ENCODE measurements at regions not wholly inside any gene's neighbourhood (a gene's known extent, or its start where the extent isn't known, plus 50 kb on each side); places are given as distances from the start of the nearest gene placed in this dataset.

- Histone ChIP-seq H4K20me1 (ENCODE audit: low read length) (no peaks in the 10 kb centered on the region), H2AFZ (ENCODE audit: low read length) (peak overlapping the region; percentile 15; the same call in 1 of the 2 replicates), H3K27me3 (ENCODE audit: low read length) (no peaks in the 10 kb centered on the region), H3K9ac (ENCODE audit: low read length) (no peak overlapping the region), H3K9me3 (ENCODE audit: low read length) (no peaks in the 10 kb centered on the region), H3F3A (ENCODE audit: low read length, unreplicated experiment) (no peaks in the 10 kb centered on the region), H3K79me2 (ENCODE audit: low read length) (no peaks in the 10 kb centered on the region), H3K4me1 (ENCODE audit: insufficient read depth, low read length) (0 out of 2 replicates have a peak, but pooled peaks cover 3% of the 10 kb centered on the region), H3K4me3 (ENCODE audit: low read length) (no peak overlapping the region), H3K36me3 (ENCODE audit: low read depth, low read length) (no peaks in the 10 kb centered on the region), H3K27ac (ENCODE audit: low read length) (no peak overlapping the region), H3K9me2 (replicated peaks; ENCODE audit: low read length) (no peaks in the 10 kb centered on the region), H3K4me2 (ENCODE audit: low read length) (no peak overlapping the region)
- ChIA-PET POLR2A (ENCODE audit: unreplicated experiment) (no interaction called here), CTCF (interaction anchor here (0.7 kb wide), 1 partner anchor 456 kb away, joined by 6 read pairs; no protein-coding TSS in a partner anchor)
- TF ChIP-seq EZH2 (IDR thresholded peaks at IDR 0.05; ENCODE audit: low read length, unreplicated experiment), result no peak
- no peak for TF ChIP-seq CTCF (conservative IDR thresholded peaks at IDR 0.05; ENCODE audit: low read depth, low read length)
- no peak for TF ChIP-seq EZH2phosphoT487 (IDR thresholded peaks at IDR 0.05; ENCODE audit: borderline replicate concordance, low read length)
- DNase-seq (no peak), ATAC-seq (no peak)
- intact Hi-C loops (cut with micrococcal nuclease), result loop anchor here (1.0 to 10.0 kb wide), 8 partner anchors 113 to 1295 kb away; no protein-coding TSS in a partner anchor
- BruUV-seq (replicated peaks), result no TSS peak
Observed at GRCh38 chr5:39579750-39580149, 155.0 kb upstream of the DAB2 start.

GRCh38 chr5:39578887-39579497 lies 154.2 kb upstream of the DAB2 start:
- no TSS peak for BruUV-seq (replicated peaks)

More at GRCh38 chr5:39578887-39579497, 154.2 kb upstream of the DAB2 start:
- no peaks in the 10 kb centered on the region for H3K27me3 ChIP-seq (ENCODE audit: low read length)
- ChIA-PET POLR2A (ENCODE audit: unreplicated experiment) (interaction anchor here (0.7 kb wide), 1 partner anchor 181 kb away, joined by 14 read pairs; no protein-coding TSS in a partner anchor), CTCF (interaction anchor here (0.7 kb wide), 2 partner anchors 457 to 588 kb away, joined by 6 to 12 read pairs; no protein-coding TSS in a partner anchor)
- H3K4me2 ChIP-seq (ENCODE audit: low read length), result no peak overlapping the region
- H3K9me2 ChIP-seq (replicated peaks; ENCODE audit: low read length), result no peaks in the 10 kb centered on the region
- H3K79me2 ChIP-seq (ENCODE audit: low read length), result no peaks in the 10 kb centered on the region
- ATAC-seq (no peak), DNase-seq (peak; percentile 65)
- intact Hi-C loops (cut with micrococcal nuclease), result loop anchor here (1.0 to 10.0 kb wide), 6 partner anchors 113 to 1296 kb away; no protein-coding TSS in a partner anchor
- no peaks in the 10 kb centered on the region for H4K20me1 ChIP-seq (ENCODE audit: low read length)
- no peaks in the 10 kb centered on the region for H3K9me3 ChIP-seq (ENCODE audit: low read length)
- H3K9ac ChIP-seq (ENCODE audit: low read length), result no peak overlapping the region
- peak overlapping the region; percentile 15; the same call in 1 of the 2 replicates for H2AFZ ChIP-seq (ENCODE audit: low read length)
- TF ChIP-seq CTCF (conservative IDR thresholded peaks at IDR 0.05; ENCODE audit: low read depth, low read length), result peak; percentile 74
- TF ChIP-seq EZH2 (IDR thresholded peaks at IDR 0.05; ENCODE audit: low read length, unreplicated experiment), result no peak
- 0 out of 2 replicates have a peak, but pooled peaks cover 3% of the 10 kb centered on the region for H3K4me1 ChIP-seq (ENCODE audit: insufficient read depth, low read length)
- no peak overlapping the region for H3K4me3 ChIP-seq (ENCODE audit: low read length)
- H3F3A ChIP-seq (ENCODE audit: low read length, unreplicated experiment), result no peaks in the 10 kb centered on the region
- no peak overlapping the region for H3K27ac ChIP-seq (ENCODE audit: low read length)
- no peaks in the 10 kb centered on the region for H3K36me3 ChIP-seq (ENCODE audit: low read depth, low read length)
